Activated naive CD4-positive, alpha-beta T cell (primary cell): ENCODE measurements at regions not wholly inside any gene's neighbourhood (a gene's known extent, or its start where the extent isn't known, plus 50 kb on each side); places are given as distances from the start of the nearest gene placed in this dataset.

Experiments
- DNase-seq, 4 experiments: peaks; one replicate each; lab custom pipeline; 2025; lab: John Stamatoyannopoulos, UW

GRCh38 chr2:8086796-8087479 is 594.9 kb upstream of the ID2 start:
- DNase-seq: no peak

- DNase-seq: no peak
Observed at GRCh38 chr2:8087480-8087840, 594.4 kb upstream of the ID2 start.

DNA sequence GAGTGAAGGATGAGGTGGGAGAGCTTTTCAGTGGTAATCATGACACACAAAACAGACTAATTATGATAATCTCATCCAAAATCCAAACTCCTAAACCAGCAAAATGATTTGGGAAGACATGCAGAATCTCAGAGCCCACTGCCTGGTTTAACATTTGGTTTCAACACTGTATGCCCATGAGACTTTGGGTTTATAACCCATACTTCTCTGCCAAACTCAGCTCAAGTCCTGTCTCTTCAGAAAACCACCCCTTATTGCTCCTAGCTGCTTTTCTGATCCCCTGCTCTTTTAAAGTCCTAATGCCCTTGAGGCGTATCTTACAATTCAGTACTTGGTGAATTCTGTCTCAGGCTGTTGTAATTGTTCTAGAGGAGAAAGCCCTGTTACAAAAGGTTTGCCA is 593.0 kb upstream of the ID2 start:
- no peak for DNase-seq

DNA sequence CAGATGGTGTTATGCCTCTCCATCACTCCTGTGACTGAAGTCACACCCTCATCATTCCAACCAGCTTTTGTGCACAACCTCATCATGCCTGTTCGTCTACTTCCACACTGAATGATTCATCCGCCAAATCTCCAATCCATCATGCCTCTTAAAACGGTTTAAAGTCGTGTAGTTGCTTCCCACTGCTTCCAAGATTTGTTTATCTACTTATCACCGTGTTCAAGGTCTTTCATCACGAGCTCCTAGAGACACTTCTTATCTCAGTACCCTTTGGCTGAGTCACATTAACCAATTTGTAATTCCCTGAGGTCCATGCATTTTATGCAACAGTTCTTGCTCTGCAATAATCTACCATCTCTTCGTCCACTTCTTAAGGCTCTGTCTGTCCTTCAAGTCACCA is 592.3 kb upstream of the ID2 start:
- DNase-seq: no peak

- DNase-seq: no peak
Observed at GRCh38 chr2:8090748-8091700, 590.8 kb upstream of the ID2 start.

- DNase-seq: no peak
Observed at GRCh38 chr2:8094526-8094925, 587.3 kb upstream of the ID2 start.

- DNase-seq: no peak
Observed at GRCh38 chr2:8095978-8096377, 585.9 kb upstream of the ID2 start.

DNA sequence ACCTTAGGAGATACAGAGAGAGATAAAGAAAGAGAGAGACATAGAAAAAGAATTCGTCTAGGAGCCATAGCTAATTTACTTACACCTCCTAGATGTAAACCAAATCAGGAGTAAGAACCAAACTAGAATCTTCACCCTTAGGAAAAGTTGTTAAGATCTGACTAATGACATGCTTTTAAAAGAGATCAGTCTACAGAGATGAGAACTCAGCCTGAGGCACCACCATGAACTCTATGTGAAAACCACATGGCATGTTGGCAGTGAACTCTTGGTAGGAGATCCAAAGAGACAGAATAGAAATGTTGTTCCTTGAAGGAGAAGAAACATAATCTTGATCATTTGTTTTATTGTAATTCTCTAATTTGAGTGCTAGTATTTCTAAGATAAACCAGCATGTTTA is 585.4 kb upstream of the ID2 start:
- no peak for DNase-seq

- no peak for DNase-seq
Observed at GRCh38 chr2:8098476-8099266, 583.2 kb upstream of the ID2 start.

- no peak for DNase-seq
Observed at GRCh38 chr2:8099267-8099582, 582.6 kb upstream of the ID2 start.

DNA sequence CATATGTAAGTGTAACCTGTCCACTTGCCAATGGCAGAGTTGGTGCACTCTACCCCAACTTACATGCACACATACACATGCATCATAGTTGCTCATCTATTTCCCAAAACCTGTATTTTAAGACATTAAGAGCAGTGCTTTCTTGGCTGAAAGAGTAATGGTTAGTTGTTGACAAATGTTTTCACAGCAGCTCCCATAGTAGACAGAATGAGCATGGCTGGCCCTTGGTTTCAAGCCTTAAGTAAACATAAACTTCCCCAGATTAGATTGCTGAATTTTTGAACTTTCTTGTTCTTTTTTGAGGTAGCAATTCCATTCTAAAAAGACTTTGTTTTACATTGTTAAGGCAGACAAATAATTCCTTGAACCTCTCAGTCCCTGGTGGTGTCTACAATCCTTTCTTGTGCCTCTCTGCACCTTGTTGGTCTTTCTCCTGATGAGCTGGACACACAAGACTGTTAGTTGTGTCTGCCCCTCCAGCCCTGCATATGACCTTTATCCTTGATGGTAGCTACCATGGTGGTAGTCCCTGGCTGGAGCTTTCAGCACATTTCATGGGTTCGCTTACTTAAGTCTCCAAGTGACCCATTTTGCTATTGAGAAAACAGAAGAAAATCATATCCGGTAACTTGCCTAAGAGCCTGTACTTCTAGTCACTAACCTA is 580.1 kb upstream of the ID2 start:
- no peak for DNase-seq

GRCh38 chr2:8102470-8102869 is 579.4 kb upstream of the ID2 start:
- DNase-seq: no peak

GRCh38 chr2:8103085-8103708 is 578.7 kb upstream of the ID2 start:
- no peak for DNase-seq

GRCh38 chr2:8107150-8107549 is 574.7 kb upstream of the ID2 start:
- no peak for DNase-seq

- no peak for DNase-seq
Observed at GRCh38 chr2:8107621-8108378, 574.1 kb upstream of the ID2 start.

- DNase-seq: no peak
Observed at GRCh38 chr2:8110716-8111115, 571.1 kb upstream of the ID2 start.

DNA sequence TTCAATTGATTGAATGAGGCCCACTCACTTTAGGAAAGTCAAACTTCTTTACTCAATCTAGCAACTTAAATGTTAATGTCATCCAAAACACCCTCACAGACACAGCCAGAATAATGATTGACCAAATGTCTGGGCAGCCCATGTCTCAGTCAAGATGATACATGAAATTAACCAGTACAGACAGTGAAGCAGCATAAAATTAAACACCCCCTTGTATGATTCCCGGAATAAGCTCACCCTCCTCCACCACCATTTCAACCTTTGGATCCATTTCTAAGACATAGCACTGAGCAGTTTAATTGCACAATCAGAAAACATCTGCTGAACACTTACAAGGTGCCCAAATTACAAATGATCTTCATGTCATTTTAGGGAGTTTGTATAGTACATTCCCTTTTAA is 570.7 kb upstream of the ID2 start:
- no peak for DNase-seq

DNA sequence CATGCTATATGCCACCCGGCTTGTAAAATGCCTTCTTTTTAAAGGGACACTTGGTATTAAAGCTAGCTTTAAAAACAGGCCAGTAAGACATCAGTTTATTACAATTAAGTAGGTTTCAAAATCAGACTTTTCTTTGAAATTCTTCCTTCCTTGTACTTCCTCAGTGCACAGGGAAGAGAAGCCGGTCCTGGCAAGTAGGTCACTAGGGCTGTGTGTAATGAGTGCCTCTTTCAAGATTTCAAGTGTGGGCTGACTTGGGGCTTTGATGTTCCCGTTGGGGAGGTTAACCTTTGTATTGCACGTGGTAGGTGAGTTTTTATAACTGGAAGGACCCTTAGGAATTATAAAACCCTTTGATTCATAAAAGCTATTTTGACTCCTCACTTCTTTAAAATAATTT is 566.4 kb upstream of the ID2 start:
- DNase-seq: no peak

DNA sequence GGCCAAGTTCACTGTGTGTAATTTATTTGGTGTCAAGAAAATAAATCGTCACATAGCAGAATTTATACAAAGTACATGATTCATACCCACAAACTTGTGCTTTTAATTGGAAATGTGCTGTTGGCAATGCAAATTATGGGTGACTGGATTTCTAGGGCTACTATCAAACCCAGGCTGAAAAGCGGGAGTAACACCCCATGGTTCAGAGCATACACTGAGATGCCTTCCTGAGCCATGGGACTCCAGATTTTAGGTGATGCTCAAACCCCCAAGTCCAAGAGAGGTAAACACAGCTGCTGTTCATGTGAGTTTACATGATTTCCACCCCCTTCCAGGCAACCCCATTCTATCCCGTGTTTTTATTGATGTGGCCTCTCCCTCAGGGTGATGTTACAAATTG is 565.9 kb upstream of the ID2 start:
- DNase-seq: no peak

GRCh38 chr2:8116661-8117060 is 565.2 kb upstream of the ID2 start:
- no peak for DNase-seq
